ENCODE measurements at regions not wholly inside any gene's neighbourhood (a gene's known extent, or its start where the extent isn't known, plus 50 kb on each side); places are given as distances from the start of the nearest gene placed in this dataset.

DNA sequence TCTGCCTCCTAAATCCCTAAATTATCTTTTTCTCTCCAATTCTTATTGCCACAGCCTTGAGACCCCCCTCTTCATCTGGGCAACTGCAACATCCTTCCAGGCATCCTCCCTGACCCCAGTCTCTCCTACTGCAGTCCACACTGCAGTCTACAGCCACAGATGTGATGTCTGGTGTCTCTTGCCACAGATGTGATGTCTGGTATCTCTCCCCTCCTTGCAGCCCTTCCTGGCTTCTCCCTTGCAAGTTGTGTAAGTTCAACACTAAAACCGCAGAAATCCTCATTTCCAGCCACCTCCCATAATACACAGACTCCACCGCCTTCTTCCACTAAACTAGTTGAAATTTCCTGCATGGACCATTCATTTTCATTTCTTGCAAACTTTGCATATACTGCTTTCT, 113.1 kb upstream of the DDX18 start:
- Histone ChIP-seq H3K27ac (ENCODE audit: low read length) (no peak overlapping the region), H3K4me3 (ENCODE audit: low read length) (no peak overlapping the region), H3K27me3 (ENCODE audit: insufficient read depth, low read length) (no peaks in the 10 kb centered on the region)

DNA sequence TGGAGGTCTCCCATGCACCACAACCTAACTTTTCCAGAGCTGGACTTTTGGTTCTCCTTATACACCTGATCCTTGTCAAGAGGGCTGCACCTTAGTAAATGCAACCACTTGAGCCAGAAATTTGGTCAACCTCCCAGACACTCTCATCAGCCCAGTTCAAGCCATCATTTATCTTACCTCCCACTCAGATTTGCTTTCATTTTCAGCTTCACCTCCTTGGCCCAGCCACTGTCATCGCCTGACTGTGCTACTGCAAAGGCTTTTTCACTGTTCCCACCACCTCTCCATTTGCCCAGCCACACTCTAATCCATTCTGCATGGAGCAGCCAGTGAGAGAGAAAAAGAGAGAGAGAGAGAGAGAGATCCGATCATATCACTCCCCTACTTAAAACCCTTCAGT, 112.4 kb upstream of the DDX18 start:
- H3K4me3 ChIP-seq (ENCODE audit: low read length) = no peak overlapping the region
- H3K27ac ChIP-seq (ENCODE audit: low read length) = no peak overlapping the region
- H3K9ac ChIP-seq (ENCODE audit: low read depth, low read length) = no peak overlapping the region
- H3K27me3 ChIP-seq (ENCODE audit: insufficient read depth, low read length) = no peaks in the 10 kb centered on the region
- H3K36me3 ChIP-seq (ENCODE audit: insufficient read depth, low read depth, low read length) = no peaks in the 10 kb centered on the region
- no peaks in the 10 kb centered on the region for H3K4me1 ChIP-seq (ENCODE audit: insufficient read depth, low read length)
- no peaks in the 10 kb centered on the region for H3K9me3 ChIP-seq (ENCODE audit: insufficient read depth, low read depth, low read length)

More for the DNA sequence above, 113.1 kb upstream of the DDX18 start:
- no peaks in the 10 kb centered on the region for H3K36me3 ChIP-seq (ENCODE audit: insufficient read depth, low read depth, low read length)
- no peaks in the 10 kb centered on the region for H3K9me3 ChIP-seq (ENCODE audit: insufficient read depth, low read depth, low read length)
- no peak overlapping the region for H3K9ac ChIP-seq (ENCODE audit: low read depth, low read length)
- no peaks in the 10 kb centered on the region for H3K4me1 ChIP-seq (ENCODE audit: insufficient read depth, low read length)

DNA sequence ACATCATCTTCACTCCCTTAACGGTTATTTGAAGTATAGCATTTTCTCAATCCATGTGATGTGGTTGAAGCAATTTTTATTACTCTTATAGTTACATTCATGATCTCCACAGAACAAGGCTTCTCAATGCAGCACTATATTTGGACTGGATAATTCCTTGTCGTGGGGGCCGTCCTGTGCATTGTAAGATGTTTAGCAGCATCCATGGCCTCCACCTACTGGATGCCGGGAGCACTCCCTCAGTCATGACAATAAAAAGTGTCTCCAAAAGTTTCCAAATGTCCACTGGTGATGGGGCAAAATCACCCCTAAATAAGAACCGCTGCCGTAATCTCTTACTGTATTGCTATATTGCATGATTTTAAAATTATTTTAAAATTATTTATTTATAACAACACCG, 110.6 kb upstream of the DDX18 start:
- no peak overlapping the region for H3K9ac ChIP-seq (ENCODE audit: low read depth, low read length)
- H3K9me3 ChIP-seq (ENCODE audit: insufficient read depth, low read depth, low read length) = no peaks in the 10 kb centered on the region
- no peak overlapping the region for H3K27ac ChIP-seq (ENCODE audit: low read length)
- H3K4me1 ChIP-seq (ENCODE audit: insufficient read depth, low read length) = no peaks in the 10 kb centered on the region
- H3K36me3 ChIP-seq (ENCODE audit: insufficient read depth, low read depth, low read length) = no peaks in the 10 kb centered on the region
- H3K4me3 ChIP-seq (ENCODE audit: low read length) = no peak overlapping the region
- no peaks in the 10 kb centered on the region for H3K27me3 ChIP-seq (ENCODE audit: insufficient read depth, low read length)

DNA sequence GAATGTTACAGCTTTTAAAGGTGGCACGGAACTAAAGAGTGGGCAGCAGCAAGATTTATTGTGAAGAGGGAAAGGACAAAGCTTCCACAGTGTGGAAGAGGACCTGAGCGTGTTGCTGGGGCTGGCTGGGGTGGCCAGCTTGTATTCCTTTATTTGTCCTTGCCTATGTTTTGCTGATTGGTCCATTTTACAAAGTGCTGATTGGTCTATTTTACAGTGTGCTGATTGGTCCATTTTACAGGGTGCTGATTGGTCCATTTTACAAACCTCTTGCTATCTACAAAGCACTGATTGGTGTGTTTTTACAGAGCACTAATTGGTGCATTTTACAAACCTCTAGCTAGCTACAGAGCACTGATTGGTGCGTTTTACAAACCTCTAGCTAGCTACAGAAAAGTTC, 109.7 kb upstream of the DDX18 start:
- H3K27me3 ChIP-seq (ENCODE audit: insufficient read depth, low read length) = no peaks in the 10 kb centered on the region
- no peak overlapping the region for H3K4me3 ChIP-seq (ENCODE audit: low read length)
- no peaks in the 10 kb centered on the region for H3K36me3 ChIP-seq (ENCODE audit: insufficient read depth, low read depth, low read length)
- H3K4me1 ChIP-seq (ENCODE audit: insufficient read depth, low read length) = no peaks in the 10 kb centered on the region
- no peak overlapping the region for H3K9ac ChIP-seq (ENCODE audit: low read depth, low read length)
- no peak overlapping the region for H3K27ac ChIP-seq (ENCODE audit: low read length)
- H3K9me3 ChIP-seq (ENCODE audit: insufficient read depth, low read depth, low read length) = no peaks in the 10 kb centered on the region

DNA sequence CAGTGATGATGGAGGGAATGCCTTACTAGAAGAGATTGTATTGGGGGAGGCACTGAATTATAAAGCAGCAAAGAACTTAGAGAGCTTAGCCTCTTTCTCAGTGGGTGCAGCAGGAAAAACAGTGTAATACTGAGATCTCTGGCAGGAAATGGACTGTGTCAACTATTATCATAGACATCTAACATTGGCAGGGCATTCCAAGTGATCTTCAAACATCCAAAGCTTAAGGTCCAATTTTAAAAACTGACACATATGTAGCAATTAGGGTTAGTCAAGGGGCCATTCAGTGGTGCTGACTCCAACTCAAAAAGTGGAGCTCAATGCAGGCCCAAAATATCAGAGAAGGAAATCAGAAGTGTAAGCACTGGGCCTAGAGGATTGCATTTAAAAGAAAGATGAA, 106.6 kb upstream of the DDX18 start:
- Histone ChIP-seq H3K27me3 (ENCODE audit: insufficient read depth, low read length) (no peaks in the 10 kb centered on the region), H3K36me3 (ENCODE audit: insufficient read depth, low read depth, low read length) (no peaks in the 10 kb centered on the region), H3K4me3 (ENCODE audit: low read length) (no peak overlapping the region), H3K9me3 (ENCODE audit: insufficient read depth, low read depth, low read length) (no peaks in the 10 kb centered on the region), H3K27ac (ENCODE audit: low read length) (no peak overlapping the region), H3K9ac (ENCODE audit: low read depth, low read length) (no peak overlapping the region), H3K4me1 (ENCODE audit: insufficient read depth, low read length) (no peaks in the 10 kb centered on the region)

DNA sequence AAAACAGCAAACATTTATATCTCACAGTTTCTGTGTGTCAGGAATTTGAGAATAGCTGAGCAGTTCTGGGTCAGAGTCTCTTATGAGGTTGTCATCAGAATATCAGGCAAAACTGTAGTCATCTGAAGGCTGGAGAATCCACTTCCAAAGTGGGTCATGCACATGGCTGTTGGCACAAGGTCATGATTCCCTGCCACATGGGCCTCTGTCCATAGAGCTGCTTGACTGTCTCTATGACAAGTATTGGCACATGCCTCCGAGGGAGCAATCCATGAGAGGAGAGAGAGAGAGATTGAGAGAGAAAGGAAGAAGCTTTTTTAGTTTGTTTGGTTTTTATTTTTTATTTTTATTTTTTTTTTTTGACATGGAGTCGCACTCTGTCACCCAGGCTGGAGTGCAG, 101.8 kb upstream of the DDX18 start:
- Histone ChIP-seq H3K9ac (ENCODE audit: low read depth, low read length) (no peak overlapping the region), H3K27me3 (ENCODE audit: insufficient read depth, low read length) (no peaks in the 10 kb centered on the region), H3K4me3 (ENCODE audit: low read length) (no peak overlapping the region), H3K36me3 (ENCODE audit: insufficient read depth, low read depth, low read length) (no peaks in the 10 kb centered on the region), H3K27ac (ENCODE audit: low read length) (no peak overlapping the region), H3K9me3 (ENCODE audit: insufficient read depth, low read depth, low read length) (no peaks in the 10 kb centered on the region), H3K4me1 (ENCODE audit: insufficient read depth, low read length) (no peaks in the 10 kb centered on the region)

DNA sequence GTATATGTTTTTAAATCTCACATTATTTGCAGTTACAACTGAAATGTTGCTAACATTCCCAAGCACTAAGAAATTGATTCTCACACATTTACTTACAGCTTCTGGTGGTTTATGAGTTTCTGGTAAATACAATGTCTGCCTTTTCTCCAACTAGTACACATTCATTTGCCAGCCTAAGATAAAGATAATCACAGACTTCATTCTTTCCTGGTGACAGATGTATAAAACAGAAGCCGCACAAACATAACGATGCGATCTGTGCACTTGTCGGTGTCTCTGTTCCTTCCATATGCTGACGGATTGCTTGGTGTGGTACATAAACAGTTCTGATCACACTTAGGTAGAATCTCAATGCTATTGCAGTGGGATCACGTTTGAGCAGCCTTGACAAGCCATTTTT, 100.4 kb upstream of the DDX18 start:
- no peak overlapping the region for H3K9ac ChIP-seq (ENCODE audit: low read depth, low read length)
- no peaks in the 10 kb centered on the region for H3K27me3 ChIP-seq (ENCODE audit: insufficient read depth, low read length)
- H3K27ac ChIP-seq (ENCODE audit: low read length) = no peak overlapping the region
- H3K9me3 ChIP-seq (ENCODE audit: insufficient read depth, low read depth, low read length) = no peaks in the 10 kb centered on the region
- no peaks in the 10 kb centered on the region for H3K36me3 ChIP-seq (ENCODE audit: insufficient read depth, low read depth, low read length)
- no peaks in the 10 kb centered on the region for H3K4me1 ChIP-seq (ENCODE audit: insufficient read depth, low read length)
- no peak overlapping the region for H3K4me3 ChIP-seq (ENCODE audit: low read length)

DNA sequence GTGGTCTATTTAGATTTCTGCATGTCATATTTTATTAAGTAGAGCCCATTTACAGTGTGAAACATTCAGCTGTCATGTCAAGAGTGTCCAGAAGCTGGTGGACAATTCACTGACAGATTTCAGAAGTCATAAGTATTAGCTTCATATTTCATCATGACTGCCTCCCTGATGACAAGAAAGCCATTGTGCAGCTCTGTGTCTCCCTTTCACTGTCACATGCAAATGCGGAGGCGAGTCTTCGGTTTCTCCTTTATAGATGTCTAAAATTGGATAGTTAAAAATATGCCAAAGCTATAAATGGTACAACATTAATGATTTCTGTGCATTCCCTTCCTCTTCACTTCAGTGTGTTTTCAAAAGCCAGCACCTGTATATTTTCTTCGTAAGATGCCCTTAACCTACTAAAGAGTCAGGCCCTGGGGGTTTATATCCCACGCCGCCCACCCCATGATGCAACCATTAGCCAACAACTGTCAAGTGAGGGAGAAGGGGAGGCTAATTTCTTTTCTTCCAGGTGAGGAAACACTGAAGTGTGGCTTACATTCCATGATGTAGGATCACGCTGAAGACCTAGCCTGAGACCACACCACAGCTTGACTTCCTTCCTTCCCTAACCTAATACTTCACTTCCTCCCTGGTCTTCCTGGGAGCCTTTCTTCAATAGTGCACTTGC, 99.6 kb upstream of the DDX18 start:
- Histone ChIP-seq H3K9ac (ENCODE audit: low read depth, low read length) (no peak overlapping the region), H3K9me3 (ENCODE audit: insufficient read depth, low read depth, low read length) (no peaks in the 10 kb centered on the region), H3K4me1 (ENCODE audit: insufficient read depth, low read length) (no peaks in the 10 kb centered on the region), H3K27me3 (ENCODE audit: insufficient read depth, low read length) (no peaks in the 10 kb centered on the region), H3K36me3 (ENCODE audit: insufficient read depth, low read depth, low read length) (no peaks in the 10 kb centered on the region), H3K4me3 (ENCODE audit: low read length) (no peak overlapping the region), H3K27ac (ENCODE audit: low read length) (no peak overlapping the region)

DNA sequence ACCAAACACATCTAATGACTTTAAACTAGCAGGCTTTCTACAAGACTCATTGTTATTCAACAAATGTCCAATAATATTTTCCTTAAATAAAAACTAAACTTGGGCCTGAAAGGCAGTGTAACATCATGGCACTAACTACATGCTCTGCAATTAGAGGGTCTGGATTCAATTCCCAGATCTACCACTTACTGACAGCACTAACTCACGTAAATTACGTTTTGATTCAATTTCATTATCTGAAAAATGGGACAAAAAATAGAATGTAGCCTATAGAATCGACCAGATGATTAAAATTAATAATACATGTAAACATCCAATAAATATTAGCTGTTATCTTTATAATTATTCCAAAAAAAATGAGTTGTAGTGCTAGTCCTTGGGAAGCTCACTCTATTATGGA, 98.0 kb upstream of the DDX18 start:
- no peak overlapping the region for H3K4me3 ChIP-seq (ENCODE audit: low read length)
- no peaks in the 10 kb centered on the region for H3K9me3 ChIP-seq (ENCODE audit: insufficient read depth, low read depth, low read length)
- H3K27ac ChIP-seq (ENCODE audit: low read length) = no peak overlapping the region
- no peaks in the 10 kb centered on the region for H3K4me1 ChIP-seq (ENCODE audit: insufficient read depth, low read length)
- H3K36me3 ChIP-seq (ENCODE audit: insufficient read depth, low read depth, low read length) = no peaks in the 10 kb centered on the region
- H3K27me3 ChIP-seq (ENCODE audit: insufficient read depth, low read length) = no peaks in the 10 kb centered on the region
- no peak overlapping the region for H3K9ac ChIP-seq (ENCODE audit: low read depth, low read length)

DNA sequence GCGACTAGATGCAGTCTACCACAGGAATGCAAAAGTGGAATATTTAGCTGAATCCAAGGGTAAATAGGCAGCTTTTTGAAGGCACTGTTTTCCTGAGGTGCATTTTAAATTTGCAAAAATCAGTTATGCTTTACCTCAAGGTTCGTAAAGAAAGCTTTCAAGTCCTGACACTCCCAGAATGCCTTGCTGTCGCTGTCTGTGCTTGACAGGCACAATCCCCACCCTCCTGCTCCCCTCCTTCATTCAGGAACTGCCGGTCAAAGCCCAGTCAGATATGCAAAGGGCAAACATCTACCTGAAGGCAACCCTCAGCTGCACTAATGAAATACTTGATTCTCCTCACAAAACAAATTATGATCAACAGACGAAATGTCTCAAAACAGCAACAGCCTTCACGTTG, 97.4 kb upstream of the DDX18 start:
- H3K27me3 ChIP-seq (ENCODE audit: insufficient read depth, low read length) = no peaks in the 10 kb centered on the region
- no peaks in the 10 kb centered on the region for H3K9me3 ChIP-seq (ENCODE audit: insufficient read depth, low read depth, low read length)
- H3K4me1 ChIP-seq (ENCODE audit: insufficient read depth, low read length) = no peaks in the 10 kb centered on the region
- no peaks in the 10 kb centered on the region for H3K36me3 ChIP-seq (ENCODE audit: insufficient read depth, low read depth, low read length)
- H3K4me3 ChIP-seq (ENCODE audit: low read length) = no peak overlapping the region
- no peak overlapping the region for H3K9ac ChIP-seq (ENCODE audit: low read depth, low read length)
- H3K27ac ChIP-seq (ENCODE audit: low read length) = no peak overlapping the region

DNA sequence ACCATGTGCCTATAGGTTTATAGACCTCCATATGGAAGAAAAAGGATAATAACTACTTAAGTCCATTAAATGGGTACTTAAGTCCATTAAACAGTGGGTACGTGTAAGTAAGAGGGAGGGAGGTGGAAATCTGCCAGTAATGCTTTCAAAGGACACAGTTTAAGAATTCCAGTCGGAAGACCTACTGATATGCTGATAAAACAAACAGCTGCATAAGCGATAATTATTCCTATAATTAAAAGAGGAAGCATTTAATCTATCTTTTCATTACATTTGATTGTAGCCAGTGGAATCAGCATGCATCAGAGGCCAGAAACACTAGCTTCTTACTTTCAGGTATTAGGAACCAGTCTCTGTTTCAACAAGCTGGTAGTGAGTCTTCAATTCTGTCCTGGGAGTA, 96.4 kb upstream of the DDX18 start:
- Histone ChIP-seq H3K9ac (ENCODE audit: low read depth, low read length) (no peak overlapping the region), H3K4me1 (ENCODE audit: insufficient read depth, low read length) (no peaks in the 10 kb centered on the region), H3K27me3 (ENCODE audit: insufficient read depth, low read length) (no peaks in the 10 kb centered on the region), H3K27ac (ENCODE audit: low read length) (no peak overlapping the region), H3K36me3 (ENCODE audit: insufficient read depth, low read depth, low read length) (no peaks in the 10 kb centered on the region), H3K9me3 (ENCODE audit: insufficient read depth, low read depth, low read length) (no peaks in the 10 kb centered on the region), H3K4me3 (ENCODE audit: low read length) (no peak overlapping the region)

DNA sequence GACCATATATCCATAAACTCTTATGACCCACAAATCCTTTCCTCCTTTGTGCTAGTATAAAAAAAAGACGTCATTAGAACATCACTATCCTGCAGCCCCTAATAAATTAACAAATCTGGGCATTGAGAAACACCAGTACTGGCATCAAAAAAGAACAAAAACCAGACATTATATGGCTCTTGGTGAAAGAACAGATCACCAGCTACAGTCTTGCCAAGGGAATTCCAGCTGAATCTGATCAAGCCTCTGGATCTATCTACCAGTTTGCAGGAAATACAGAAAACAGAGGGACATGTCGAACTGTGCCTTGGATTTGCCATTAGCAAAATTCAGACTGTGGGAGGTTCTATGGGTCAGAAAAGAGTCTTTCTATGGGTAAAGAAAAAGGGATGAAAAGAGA, 93.7 kb upstream of the DDX18 start:
- Histone ChIP-seq H3K4me3 (ENCODE audit: low read length) (no peak overlapping the region), H3K9ac (ENCODE audit: low read depth, low read length) (no peak overlapping the region), H3K36me3 (ENCODE audit: insufficient read depth, low read depth, low read length) (no peaks in the 10 kb centered on the region), H3K27me3 (ENCODE audit: insufficient read depth, low read length) (no peaks in the 10 kb centered on the region), H3K27ac (ENCODE audit: low read length) (no peak overlapping the region), H3K9me3 (ENCODE audit: insufficient read depth, low read depth, low read length) (no peaks in the 10 kb centered on the region; the same call in 1 of the 2 replicates), H3K4me1 (ENCODE audit: insufficient read depth, low read length) (no peaks in the 10 kb centered on the region)

Measured in iPS-20b (cell line).